Inflammatory macrophage treated with lipopolysaccharide for 4 hours (primary cell): ENCODE measurements at regions not wholly inside any gene's neighbourhood (a gene's known extent, or its start where the extent isn't known, plus 50 kb on each side); places are given as distances from the start of the nearest gene placed in this dataset.

Experiments used
- DNase-seq: peaks from one replicate; pipeline ENCODE4 v3.0.0-alpha.2; 2020

DNA sequence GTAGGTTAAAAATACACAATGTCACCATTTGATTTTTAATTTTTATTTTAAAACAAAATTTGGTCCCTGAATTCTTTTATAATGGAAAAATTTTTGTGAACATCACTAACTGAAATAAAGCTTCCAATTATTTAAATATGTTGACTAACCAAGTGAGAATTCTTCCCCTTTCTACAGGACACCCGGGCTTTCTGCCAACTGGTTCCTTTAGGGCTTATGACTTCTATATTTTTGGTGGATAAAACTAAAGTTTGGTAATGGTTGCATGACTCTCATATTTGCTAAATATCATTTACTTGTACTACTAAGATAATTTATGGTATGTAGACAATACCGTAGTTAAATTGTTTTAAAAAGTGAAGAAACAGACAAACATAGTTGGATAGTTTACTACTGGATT is 291.0 kb upstream of the DOK6 start:
- DNase-seq: no peak

DNA sequence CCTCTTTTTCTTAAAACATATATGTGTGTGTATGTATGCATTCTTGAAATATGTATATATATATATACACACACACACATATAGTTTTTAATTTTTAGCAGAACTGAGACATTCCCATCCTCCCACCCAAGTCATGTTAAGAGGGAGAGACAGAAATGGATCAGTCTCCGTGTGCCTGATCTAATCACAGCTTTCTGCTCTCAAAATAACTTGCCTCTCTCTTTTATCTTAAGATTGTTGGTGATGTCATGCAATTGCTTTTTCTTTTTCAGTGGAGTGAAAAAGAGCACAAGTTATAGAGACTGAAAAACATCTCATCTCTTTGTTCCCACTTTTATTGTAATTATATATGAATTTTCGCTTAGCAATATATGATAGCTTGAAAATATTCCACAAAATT is 279.9 kb upstream of the DOK6 start:
- DNase-seq: no peak

DNA sequence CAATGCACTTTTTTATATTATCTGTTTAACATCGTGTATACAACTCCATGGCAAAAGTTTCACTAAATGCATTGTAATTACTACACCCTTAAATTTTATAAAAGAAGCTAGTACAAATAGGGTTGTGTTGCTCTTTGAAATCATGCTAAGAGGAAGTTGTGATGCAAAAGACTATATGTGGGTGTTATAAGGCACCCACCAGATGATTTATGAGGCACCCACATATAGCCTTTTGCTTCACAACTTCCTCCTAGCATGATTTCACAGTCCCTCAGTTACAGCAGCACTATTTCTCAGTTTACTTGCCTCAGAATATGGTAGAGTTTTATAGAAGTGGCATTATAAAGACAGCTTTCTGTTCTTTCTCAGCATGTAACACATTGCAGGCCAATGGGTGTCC is 277.3 kb upstream of the DOK6 start:
- DNase-seq: peak; percentile 72

DNA sequence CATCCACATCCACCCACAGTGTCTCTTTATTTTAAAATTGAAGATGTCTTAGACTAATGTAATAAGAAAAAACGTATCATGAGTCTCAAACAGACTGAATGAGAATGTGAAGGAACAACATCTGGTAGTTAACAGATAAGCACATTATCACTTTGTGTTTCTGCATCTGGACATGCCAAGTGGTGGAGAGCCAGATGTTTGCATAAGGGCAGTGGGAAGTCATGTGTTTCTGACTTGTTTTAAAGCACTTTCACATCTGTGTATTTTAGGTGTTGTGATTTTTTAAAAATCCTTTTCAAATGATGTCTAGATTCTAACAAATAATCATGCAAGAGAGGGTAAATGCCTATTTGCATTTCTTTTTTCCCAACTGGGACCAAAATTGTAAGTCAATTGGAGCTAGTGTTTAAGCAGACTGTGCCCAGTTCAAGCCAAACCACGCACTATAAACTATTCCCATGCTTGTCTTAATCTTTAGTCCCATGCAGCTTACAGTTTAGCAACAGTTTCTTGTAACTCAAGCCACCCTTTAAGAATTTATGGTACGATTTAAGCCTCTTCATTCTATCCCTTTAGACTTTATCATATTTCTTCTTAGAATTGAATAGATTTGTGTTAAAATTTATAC is 272.7 kb upstream of the DOK6 start:
- DNase-seq: no peak

DNA sequence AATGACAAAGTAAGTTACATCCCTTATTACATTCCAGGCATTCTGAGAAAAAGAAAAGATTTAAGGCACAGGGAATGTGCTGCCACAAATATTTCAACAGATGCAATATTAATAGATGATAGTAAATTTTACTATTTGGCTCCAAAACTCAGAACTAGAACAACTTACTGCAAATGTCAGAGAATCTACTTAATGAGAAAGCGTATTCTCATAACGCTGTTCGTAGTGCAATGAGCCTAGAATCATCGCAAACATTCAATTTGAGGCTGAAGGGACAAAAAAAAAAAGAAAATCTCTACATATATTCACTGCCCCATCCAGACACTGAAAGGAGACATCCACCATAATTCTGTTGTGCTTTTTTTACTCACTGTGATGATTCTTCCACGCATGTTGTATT is 272.1 kb upstream of the DOK6 start:
- DNase-seq: no peak

DNA sequence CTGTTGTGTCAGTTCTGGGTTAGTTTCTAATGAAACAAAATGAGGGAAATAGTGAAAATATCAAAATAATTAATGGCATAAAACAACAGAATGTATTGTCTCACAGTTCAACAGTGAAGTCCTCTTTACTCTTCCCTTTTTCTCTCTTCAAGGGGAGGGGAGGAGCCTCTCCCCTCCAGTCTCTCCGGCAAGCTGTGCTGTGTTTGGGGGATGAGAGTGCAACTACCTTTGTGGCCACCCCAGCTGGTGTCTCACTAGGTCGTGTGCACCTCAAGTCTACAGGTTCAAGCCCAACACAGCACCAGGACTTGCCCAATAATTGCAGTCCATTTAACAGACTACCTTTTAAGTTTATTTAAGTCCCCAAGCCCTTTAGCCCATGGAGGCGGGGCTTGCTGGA is 271.7 kb upstream of the DOK6 start:
- DNase-seq: no peak

DNA sequence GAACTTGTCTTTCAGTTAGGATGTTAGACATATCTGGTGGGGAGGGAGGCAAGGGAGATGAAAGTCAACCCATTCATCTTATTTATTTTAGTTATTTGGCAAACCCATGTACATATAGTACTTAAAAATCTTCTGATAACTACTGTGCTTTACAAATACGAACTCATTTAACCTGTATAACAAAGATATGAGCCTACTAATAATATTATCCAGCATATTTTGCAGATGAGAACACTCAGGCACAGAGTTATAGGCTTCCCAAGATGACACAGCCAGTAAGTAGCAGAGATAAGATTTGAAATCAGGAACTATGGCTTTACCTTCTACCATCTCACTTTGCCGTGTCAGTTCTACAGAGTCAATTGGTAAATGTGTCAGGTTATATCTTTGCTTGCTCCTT is 262.6 kb upstream of the DOK6 start:
- no peak for DNase-seq

DNA sequence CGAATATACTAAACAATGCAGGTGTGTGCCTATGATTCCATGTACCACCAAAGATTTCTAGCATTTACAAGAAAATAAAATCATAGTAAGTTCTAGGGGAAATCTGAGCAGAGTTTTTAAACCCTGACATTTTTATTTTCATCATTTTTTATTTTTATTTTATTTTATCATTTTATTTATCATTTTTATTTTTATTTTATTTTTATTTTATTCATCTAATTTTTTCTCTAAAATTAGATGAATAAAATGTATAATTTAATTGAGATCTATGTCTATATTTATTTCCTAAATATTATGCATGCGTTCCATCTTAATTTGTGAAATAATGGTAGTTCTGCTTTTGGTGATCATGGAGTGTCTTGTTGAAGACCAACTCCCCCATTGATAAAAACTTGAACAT is 257.6 kb upstream of the DOK6 start:
- no peak for DNase-seq

DNA sequence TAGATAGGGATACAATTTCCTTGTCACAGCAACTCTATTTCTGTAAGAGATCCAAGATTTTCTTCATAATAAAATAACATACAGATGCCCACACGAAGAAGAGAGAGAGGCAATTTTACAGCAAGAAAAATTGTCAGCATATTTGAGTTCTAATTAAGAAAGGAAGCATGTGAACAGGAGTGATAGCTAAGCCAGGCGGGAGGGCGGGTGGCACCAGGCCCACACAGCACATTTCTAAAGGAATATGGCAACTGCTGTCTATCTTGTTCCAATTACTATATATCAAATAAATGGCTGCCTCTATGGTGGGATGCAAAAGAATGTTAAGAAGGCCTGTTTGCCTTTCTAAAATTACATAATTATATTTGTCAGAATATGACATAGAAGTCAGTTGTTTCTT is 248.3 kb upstream of the DOK6 start:
- no peak for DNase-seq

DNA sequence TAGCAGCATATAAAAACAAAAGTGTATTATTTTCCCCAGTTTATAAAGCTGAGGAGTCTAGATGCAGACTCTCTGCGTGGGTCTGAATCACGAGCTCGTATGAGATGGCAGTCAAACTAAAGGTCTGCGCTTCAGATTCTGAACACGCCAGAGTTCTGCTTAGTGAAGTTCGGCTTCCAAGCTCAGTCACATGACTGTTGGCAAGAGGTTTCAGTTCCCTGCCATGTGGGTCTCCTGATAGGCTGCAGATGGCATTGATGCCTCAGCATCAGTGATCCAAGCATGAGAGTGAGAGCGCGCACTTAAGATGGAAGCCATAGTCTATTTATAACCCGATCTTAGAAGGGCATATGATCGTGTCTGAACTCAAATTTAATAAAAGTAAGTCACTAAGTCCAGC is 242.8 kb upstream of the DOK6 start:
- DNase-seq: no peak

DNA sequence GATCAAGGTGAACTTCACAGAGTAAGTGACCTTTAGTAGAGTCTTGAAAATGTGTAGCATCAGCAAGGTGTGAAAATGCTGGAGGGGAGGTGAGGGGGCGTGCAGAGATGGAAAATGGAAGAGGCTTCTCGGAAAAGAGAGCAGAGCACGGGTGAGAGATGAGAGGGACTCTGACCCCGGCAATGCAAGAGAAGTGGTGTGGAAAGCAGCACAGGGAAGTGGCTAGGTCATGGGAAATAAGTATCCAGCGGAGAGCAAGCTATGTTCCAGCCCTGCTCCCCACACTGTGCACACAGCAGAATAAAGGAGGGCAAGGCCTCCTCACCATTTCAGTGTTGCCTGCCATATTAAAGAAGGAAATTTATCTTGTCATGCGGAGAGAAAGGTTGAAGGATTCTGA is 241.7 kb upstream of the DOK6 start:
- DNase-seq: no peak

DNA sequence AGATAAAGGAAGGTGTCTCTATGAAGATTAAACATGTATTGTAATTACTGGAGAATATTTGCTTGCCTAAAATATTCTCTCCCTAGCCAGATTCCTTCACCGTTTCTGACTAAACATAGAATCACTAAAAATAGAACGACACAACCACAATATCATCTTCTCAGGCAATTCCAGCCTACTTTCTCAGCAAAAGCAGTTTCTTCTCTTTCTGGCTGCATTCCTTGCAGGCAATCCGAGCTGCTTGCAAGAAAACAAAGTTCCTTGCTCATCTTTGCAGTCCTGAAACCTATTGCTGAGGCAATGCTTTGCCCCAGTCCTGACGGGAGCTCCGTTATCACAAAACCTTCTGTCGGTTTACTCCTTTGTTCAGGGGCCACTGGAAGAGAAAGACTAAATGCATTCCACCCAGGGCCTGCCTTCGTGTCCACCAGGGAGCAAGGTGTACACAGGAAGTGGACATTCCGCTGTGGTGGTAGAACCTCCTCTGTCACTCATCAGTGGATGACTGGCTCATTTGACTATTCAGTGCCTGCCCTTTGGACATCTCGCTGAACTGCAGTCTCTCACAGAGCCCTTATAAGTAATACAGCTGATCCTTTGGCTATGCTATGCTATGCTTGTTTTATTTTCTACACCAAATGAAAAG is 239.2 kb upstream of the DOK6 start:
- no peak for DNase-seq

DNA sequence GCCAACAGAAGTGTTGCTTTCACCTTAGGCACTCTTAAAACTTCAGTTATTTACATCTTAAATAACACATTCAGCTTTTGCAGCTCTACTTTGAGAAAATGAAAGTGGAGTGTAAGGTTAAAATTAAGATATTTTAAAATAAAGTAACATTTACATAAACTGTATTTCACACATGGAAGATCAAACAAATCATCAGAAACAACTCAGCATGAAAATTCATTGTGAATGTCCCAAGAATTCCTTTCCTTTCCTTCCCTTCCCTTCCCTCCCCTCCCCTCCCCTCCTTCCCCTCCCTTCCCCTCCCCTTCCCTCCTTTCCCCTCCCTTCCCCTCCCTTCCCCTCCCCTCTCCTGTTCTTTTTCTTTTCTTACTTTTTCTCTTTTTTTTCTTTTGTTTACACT is 238.0 kb upstream of the DOK6 start:
- DNase-seq: no peak

DNA sequence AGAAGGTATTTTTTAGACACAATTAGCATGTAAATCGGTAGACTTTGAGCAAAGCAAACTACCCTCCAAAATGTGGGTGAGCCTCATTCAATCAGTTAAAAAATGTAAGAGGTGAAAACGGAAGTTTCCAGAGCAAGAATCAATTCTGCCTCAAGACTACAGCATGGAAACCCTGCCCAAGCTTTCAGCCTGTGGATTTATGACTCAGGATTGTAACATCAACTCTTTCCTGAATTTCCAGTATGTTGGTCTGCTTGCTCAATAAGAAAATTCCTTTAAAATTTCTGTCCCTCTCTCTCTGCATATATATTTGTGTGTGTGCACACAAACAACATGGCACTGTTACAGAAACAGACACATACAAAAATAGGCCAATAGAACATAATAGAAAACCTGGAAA is 228.6 kb upstream of the DOK6 start:
- no peak for DNase-seq

DNA sequence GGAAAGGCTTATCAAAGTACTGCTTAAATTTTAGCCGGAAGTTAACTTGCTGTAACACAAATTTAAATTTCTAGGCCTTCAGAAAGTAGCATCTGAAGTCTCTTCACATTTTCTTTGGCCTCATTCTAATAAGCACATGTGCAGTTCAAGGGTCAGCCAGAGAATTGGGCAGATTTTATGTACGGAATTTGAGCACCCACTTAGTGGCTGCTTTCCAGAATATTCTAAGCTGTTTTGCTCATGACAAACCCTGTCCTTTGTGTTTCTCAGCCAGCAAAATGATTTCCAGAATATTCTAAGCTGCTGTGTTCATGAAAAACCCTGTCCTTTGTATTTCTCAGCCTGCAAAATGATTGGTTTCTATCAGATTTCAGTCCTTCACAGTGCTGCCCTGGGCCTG is 225.0 kb upstream of the DOK6 start:
- DNase-seq: no peak

DNA sequence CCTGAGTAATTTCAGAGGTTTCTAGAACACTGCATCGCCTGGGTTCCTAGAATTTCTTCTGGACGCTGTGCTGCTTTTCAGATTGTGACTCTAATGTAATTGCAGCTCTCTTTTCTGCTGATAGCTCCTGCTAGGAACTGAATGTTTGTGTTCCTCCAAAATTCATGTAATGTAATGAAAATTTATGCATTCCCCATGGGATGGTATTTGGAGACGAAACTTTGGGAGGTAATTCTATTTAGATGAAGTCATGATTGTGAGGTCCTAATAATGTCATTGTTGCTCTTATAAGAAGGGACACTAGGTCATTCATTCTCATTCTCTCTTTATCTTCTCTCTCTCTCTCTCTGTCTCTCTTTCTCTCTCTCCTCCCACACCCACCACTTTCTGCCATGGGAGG is 223.9 kb upstream of the DOK6 start:
- DNase-seq: no peak

DNA sequence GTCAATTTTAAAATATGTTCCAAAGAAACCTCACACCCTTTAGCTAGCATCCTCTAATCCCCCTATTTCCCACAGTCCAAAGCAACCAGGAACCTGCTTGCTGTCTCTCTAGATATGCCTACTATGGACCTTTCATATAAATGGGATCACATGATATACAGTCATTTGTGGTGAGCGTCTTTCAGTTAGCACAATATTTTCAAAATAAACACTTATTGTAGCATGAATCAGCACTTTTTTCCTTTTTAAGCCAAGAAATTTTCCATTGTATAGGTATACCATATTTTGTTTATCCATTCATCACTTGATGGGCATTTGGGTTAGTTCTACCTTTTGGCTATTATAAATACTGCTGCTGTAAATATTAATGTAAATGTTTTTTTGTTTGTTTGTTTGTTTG is 223.0 kb upstream of the DOK6 start:
- no peak for DNase-seq

DNA sequence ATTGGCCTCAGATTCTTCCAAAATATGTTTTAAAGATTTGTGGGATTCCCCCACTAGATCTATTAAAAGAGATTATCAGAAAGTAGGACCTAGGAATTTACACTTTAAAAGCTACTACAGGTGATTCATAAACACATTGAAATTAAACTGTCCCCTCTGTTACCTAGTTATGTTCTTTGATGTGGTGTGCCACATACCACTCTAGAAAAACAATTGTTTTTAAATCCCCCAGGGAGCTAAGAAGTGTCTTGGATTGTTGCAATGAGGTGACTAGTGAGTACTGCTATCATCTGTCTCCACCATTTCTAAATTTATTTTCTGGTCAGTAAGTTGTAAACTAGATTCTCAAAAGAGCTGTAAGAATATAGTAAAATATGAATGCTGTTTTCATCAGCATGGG is 214.5 kb upstream of the DOK6 start:
- DNase-seq: no peak

DNA sequence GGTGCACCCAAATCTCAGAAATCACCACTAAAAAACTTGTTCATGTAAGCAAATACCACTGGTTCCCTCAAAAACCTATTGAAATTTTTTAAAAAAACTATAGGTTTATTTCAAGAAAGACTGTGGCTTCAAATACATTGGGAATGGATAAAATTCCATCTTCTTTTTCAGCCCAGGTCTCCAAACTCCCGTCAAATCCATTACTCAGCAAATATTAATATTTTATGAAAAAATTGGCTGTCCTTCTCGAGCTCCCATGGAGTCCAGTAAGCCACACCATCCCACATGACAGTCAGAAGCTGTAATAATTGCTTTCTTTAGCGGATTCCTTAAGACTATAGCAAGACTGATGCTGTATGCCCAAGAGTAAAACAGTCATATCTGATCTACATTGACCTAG is 204.4 kb upstream of the DOK6 start:
- no peak for DNase-seq

DNA sequence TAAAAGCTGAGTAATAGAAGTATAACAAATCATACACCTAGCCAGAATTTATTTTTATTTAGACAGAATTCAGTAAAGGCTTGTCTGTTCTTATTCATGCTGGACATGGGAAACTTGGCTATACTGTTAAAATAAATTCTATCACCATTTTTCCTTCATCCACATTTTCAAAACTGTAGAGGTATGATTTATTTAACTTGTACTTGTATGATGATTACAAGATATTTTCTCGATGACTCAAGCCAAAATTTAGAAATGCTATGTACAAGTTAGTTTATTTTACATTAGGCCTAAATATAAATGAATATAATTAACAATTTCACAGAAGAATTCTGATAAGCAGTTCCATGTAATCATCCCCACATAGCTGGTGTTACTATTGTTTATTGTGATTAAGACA is 194.8 kb upstream of the DOK6 start:
- DNase-seq: no peak

DNA sequence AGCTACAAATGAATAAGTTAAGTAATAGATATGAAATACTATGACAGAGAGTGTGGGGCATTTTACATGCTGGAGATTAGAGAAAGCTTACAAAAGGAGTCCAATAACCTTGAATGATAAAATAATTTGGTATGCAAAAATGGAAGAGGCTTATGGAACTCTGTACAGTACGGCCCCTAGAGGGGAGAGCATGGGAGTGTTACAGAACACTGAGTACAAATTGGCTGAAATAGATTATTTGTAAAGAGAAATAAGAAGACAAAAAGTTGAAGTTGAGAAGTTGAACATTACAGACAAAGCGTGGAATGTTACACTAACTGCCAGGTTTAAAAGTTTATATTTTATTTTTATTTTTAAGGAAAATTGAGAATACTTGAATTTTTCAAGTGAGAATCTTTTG is 192.1 kb upstream of the DOK6 start:
- no peak for DNase-seq

DNA sequence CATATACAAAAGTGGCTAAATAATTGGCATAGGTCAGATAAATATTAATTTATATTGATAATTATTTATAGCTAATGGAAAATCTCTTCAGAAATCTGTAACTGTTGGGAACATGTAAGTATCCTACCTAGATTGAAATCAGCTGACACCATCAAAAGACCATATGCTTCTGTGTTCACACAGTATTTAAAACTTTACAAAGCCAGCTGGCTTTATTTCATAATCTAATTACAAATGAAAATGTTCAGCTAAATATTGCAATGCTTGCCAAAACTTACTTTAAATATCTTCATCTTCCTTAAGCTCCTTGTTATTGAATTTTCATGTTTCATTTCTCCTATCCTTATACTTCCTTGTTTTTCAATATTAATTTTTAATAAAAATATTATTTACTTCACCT is 190.9 kb upstream of the DOK6 start:
- DNase-seq: no peak

DNA sequence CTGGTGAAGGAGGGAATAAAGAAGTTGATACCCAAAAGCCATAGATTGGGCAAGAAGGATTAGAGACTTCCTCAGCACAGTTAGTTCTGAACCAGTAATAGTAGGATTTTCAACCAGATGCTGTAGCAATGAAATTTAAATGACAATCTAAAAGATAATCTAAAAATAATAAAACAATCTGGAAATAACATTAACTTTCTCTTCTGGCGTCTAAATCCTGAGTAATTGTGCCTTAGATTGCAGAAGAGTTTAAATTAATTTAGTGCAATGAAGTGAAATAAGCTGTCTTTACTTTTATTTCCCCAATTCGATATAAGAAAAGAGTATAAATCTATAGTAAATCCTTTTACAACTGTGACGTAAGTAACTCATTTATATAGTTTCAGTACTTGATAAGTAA is 186.8 kb upstream of the DOK6 start:
- no peak for DNase-seq

DNA sequence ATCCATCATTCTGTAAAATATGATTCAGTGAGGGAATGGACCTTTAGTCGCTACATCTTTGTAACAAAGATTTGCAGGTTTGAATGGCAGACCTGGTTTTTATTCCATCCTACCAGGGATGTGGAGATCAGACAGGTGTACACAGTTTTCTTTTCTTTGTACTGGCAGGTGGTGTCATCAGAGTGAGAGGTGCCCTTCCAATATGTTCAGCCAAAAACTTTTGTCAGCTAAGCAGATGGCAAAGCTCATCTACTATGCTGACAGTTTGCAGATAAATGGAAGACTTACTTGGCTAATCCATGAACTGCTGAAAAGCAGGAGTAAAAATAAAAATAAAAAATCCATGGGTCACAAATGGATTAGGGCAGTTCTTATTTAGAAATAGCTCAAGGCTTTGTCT is 185.5 kb upstream of the DOK6 start:
- DNase-seq: no peak

DNA sequence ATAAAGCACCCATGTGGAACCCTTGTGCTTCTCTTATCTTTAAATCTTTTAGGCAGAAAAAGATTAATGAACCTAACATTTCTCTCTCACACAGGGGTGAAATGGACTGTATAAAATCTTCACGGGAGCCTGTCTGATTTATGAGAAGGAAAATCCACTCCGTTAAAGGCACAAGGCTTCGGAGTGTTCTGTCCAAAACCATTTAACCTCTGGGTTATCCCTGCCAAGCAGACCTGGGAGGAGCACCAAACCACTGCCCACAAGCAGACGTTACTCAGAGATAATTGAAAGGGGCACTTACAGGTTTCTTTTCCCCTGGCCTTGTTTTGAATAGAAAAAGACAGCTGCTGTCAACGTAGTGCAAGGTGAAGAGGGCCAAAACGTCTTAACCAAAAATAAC is 184.4 kb upstream of the DOK6 start:
- no peak for DNase-seq
